ENCODE measurements at regions not wholly inside any gene's neighbourhood (a gene's known extent, or its start where the extent isn't known, plus 50 kb on each side); places are given as distances from the start of the nearest gene placed in this dataset.

DNA sequence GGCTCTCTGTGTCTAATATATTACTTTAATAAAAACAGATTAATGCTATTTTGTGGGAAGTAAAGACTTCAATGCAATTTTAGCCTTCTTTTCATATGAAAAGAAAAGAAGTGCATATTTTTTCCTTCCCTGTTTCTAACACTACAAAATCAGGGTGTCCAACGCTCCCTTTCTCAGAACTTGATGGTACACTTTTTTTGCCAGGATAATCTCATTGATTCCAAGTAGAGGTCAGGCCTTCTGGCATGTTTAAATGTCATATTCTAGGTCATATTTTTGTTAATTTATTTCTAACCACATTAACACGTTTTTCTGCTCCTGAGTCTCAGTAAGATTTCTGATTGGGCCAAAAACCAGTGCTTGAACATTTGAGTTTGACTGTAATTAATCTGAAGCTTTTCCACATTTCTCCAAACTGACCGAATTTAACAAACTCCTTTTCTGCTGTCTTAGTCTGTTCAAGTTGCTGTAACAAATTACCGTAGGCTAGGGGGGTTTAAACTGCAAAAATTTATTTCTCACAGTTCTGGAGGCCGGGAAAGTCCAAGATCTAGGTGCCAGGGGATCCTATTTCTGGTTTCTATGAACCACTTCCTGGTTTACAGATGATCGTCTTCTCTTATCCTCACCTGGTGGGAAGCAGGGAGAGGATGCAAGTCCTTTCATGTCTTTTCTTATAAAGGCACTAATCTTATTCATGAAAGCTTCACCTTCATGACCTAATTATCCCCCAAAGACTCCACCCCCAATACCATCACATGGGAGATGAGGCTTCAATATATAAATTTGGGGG lies 63.2 kb upstream of the ELL2 start:
- TF ChIP-seq ZFX (IDR thresholded peaks at IDR 0.05; ENCODE audit: borderline replicate concordance) = no peak
- TF ChIP-seq, protein P1, sequence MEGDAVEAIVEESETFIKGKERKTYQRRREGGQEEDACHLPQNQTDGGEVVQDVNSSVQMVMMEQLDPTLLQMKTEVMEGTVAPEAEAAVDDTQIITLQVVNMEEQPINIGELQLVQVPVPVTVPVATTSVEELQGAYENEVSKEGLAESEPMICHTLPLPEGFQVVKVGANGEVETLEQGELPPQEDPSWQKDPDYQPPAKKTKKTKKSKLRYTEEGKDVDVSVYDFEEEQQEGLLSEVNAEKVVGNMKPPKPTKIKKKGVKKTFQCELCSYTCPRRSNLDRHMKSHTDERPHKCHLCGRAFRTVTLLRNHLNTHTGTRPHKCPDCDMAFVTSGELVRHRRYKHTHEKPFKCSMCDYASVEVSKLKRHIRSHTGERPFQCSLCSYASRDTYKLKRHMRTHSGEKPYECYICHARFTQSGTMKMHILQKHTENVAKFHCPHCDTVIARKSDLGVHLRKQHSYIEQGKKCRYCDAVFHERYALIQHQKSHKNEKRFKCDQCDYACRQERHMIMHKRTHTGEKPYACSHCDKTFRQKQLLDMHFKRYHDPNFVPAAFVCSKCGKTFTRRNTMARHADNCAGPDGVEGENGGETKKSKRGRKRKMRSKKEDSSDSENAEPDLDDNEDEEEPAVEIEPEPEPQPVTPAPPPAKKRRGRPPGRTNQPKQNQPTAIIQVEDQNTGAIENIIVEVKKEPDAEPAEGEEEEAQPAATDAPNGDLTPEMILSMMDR (IDR thresholded peaks at IDR 0.05) = no peak
- no peak overlapping the region for H3K27ac ChIP-seq

DNA sequence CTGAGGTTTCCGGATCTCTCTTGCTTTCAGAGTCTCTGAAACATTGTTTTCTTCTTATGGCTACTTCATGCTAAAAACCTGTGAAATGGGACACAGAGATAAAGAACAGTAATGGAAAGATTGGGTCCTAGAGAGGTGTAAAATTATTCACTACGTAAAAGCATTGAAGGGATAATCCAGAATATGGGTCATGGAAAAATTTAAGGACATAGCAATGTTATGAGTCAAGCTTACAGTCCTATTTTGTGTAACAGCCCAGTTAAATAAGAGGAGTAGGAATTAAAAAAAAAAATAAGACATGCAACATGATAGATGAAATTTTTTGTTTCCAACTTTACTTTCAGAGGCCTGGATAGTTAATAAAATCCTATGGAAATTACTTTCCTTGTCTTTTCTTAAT lies 61.9 kb upstream of the ELL2 start:
- TF ChIP-seq, protein P1 (IDR thresholded peaks at IDR 0.05) = no peak
- TF ChIP-seq ZFX (IDR thresholded peaks at IDR 0.05; ENCODE audit: borderline replicate concordance) = no peak
- no peak overlapping the region for H3K27ac ChIP-seq

DNA sequence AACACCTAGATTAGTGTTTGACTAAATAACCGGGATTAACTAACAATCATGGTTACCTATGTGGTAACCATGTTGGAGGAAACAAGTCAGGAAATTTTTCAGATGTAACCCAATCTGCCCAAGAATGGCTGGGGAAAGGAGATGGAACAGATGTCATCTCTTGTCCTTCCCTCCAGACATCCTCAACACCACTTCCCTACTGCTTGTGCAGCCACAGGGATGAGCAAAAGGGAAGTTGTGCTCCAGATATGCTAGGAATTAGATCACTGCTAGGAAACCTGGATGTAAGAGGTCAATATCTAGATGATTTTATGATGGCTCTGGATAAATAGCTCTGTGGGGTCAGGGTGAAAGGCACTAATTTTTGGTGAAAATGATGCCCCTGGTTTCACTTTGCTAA lies 61.3 kb upstream of the ELL2 start:
- H3K27ac ChIP-seq = no peak overlapping the region
- TF ChIP-seq, protein P1 (IDR thresholded peaks at IDR 0.05) = no peak
- no peak for TF ChIP-seq ZFX (IDR thresholded peaks at IDR 0.05; ENCODE audit: borderline replicate concordance)

DNA sequence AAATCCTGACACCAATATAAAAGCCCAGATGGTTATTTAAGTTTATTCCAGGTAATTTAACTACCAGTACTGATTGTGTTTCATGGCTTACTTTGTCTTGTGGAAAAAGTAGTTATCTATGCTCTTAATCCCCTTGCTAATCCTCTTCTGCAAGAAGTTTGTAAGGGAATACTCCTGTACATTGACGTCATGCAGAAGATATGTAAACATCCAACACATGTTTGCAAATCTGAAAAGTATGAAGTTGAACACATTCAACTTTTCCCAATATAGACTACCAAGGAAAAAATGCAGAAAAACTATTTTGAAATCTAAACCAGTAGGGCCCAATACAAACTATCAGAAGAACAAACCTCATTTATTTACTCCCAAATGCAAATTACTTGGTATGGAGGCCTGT lies 56.3 kb upstream of the ELL2 start:
- TF ChIP-seq, protein P1 (IDR thresholded peaks at IDR 0.05) = no peak
- TF ChIP-seq ZFX (IDR thresholded peaks at IDR 0.05; ENCODE audit: borderline replicate concordance) = no peak
- H3K27ac ChIP-seq = no peak overlapping the region

DNA sequence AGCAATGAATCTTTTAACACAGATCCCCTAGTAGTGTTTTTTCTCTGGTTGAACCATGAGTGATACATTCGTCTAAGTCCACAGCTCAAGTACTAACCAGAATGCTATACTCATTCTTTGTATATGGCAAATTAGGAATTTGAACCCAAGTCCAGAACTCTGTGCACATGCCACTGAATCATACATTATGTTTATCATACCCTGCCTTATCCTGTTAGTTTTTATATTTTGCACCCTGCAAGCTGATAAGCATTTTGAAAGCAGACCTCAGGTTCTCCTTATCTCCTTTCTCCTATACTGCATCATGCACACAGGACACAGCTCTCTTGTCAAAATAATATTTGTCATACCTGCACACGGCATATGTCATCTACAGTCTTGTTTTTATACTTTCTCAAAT lies 54.6 kb upstream of the ELL2 start:
- TF ChIP-seq, protein P1 (IDR thresholded peaks at IDR 0.05) = no peak
- H3K27ac ChIP-seq = no peak overlapping the region

DNA sequence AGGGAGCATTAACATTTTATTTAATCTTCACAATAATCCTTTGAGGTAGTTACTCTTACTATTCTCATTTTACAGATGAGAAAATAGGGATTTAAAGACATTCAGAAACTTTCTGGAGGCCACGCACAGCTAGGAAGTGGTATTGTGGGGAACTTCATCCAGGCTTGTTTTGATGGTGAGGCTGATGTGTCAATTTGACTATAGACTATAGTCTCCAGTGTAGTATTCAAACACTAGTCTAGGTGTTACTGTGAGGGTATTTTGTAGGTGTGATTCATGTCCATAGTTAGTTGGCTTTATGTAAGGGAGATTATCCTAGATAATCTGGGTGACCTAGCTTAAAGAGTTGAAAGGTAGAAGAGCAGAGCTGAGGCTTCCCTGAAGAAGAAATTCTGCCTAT lies 54.1 kb upstream of the ELL2 start:
- TF ChIP-seq, protein P1 (IDR thresholded peaks at IDR 0.05) = no peak
- TF ChIP-seq ZFX (IDR thresholded peaks at IDR 0.05; ENCODE audit: borderline replicate concordance) = no peak
- H3K27ac ChIP-seq = no peak overlapping the region

DNA sequence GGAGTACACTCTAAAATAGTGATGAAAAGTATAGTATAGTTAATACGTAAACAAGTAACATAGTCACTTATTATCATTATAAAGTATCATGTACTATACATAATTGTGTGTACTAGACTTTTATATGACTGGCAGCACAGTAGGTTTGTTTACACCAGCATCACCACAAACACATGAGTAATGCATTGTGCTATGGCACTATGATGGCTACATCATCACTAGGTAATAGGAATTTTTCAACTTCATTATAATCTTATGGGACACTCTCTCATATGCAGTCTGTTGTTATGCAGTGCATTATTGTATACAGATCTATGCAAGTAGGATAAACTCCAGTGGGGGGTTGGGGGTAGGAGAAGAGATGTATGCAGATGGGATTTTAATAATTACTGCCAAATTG lies 52.7 kb upstream of the ELL2 start:
- H3K27ac ChIP-seq = no peak overlapping the region
- TF ChIP-seq, protein P1 (IDR thresholded peaks at IDR 0.05) = no peak
